Spleen (tissue), 7 donors: ENCODE measurements at regions not wholly inside any gene's neighbourhood (a gene's known extent, or its start where the extent isn't known, plus 50 kb on each side); places are given as distances from the start of the nearest gene placed in this dataset.

Experiments
- CTCF ChIP-seq, 11 experiments: fragments of 200-600 bp in 7 of 11; fragments of 450-650 bp in 4 of 11; sonication (generic) in 4 of 11; IDR thresholded peaks in 8 of 11; conservative IDR thresholded peaks in 3 of 11; 1 replicate in 7 of 11; 2 replicates in 4 of 11; pipeline versions ENCODE4 v1.4.0 to v1.8.0; 2016 to 2021; ENCODE audit warnings: antibody characterized with exemption in 11 of 11, inconsistent platforms in 4 of 11, mild to moderate bottlenecking in 1 of 11
- POLR2A ChIP-seq, 3 donors: fragments of 450-650 bp; IDR thresholded peaks; one replicate each; pipeline ENCODE4 v1.5.1; 2017; ENCODE audit warnings: antibody characterized with exemption in 3 of 3, mild to moderate bottlenecking in 1 of 3
- POLR2AphosphoS5 ChIP-seq, 3 donors: sonication (generic); formaldehyde crosslinking; IDR thresholded peaks; one replicate each; pipeline ENCODE4 v1.5.1; 2017; ENCODE audit warnings: antibody characterized with exemption in 3 of 3
- donor health status: DM: no; HTN: no; CAD: no; lungs with moderate emphysema.
- donor health status: DM: no; HTN: no; CAD: no.
- donor health status: DM: no; HTN: no; CAD: no.

- no peak for TF ChIP-seq CTCF (IDR thresholded peaks at IDR 0.05 in 8 of 11, conservative IDR thresholded peaks at IDR 0.05 in 3 of 11)
- TF ChIP-seq POLR2A (IDR thresholded peaks at IDR 0.05), result no peak
- no peak for TF ChIP-seq POLR2AphosphoS5 (IDR thresholded peaks at IDR 0.05)
These were observed 947.7 kb downstream of the EFNB2 start for GRCh38 chr13:105587786-105588185.
